LNCAP (cell line): ENCODE measurements at regions not wholly inside any gene's neighbourhood (a gene's known extent, or its start where the extent isn't known, plus 50 kb on each side); places are given as distances from the start of the nearest gene placed in this dataset.

Source experiments
- TF ChIP-seq, protein P1 (sequence below): fragments of 450-650 bp; IDR thresholded peaks from 2 replicates; pipeline ENCODE4 v1.5.1; 2017; ENCODE audit warnings: mild to moderate bottlenecking

DNA sequence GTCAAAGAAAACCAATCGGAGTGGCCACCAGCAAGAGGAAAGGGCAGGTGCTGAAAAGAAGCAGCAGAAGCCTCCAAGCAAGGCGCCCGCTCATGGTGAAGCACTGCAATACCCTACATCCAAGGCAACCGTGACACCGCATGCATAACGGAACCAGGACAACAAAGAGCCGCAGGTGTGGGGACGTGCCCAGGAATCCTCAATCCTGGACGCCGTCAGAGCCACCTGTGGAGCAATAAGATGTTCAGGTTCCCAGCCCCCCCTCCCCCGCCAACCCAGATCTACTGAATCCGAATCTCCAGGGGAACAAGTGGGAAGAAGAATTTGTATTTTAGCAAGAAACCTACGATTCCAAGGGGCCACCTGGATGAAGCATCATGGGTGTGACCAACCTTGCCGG, 70.8 kb downstream of the SHANK2 start:
- TF ChIP-seq, protein P1, sequence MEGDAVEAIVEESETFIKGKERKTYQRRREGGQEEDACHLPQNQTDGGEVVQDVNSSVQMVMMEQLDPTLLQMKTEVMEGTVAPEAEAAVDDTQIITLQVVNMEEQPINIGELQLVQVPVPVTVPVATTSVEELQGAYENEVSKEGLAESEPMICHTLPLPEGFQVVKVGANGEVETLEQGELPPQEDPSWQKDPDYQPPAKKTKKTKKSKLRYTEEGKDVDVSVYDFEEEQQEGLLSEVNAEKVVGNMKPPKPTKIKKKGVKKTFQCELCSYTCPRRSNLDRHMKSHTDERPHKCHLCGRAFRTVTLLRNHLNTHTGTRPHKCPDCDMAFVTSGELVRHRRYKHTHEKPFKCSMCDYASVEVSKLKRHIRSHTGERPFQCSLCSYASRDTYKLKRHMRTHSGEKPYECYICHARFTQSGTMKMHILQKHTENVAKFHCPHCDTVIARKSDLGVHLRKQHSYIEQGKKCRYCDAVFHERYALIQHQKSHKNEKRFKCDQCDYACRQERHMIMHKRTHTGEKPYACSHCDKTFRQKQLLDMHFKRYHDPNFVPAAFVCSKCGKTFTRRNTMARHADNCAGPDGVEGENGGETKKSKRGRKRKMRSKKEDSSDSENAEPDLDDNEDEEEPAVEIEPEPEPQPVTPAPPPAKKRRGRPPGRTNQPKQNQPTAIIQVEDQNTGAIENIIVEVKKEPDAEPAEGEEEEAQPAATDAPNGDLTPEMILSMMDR, result no peak

DNA sequence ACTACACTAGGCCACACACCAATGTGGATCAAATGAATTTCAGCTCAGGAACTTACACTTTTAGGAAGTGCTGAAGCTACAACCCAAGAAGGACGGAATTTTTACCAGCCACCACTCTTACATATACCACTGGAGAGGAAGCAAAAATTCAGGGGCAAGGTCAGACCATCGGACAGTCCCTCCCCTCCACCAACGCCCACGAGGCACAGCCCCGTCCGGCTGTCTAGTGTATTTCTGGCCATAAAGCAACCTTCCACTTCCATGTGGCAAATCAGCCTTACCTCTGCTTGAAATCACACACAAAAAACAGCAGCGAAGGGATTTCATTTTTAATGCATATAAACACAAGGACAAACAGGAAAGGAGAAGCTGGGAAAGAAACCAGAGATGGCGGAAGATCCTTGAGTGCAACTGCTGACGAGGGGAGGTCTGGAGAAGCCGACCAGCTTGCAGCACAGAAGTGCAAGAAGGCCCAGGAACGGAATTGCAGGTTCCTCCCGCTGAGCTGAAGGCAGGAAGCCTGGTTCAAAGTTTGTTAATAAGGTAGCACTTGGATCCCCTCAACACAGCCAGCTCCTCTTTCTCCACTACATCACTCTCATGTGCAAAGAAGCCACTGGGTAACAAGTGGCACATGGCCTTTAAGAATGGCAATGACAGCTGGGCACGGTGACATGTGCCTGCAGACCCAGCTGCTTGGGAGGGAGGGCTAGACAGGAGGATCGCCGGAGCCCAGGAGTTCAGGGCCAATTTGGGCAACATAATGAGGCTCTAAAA, 71.5 kb downstream of the SHANK2 start:
- TF ChIP-seq, protein P1, result no peak

- TF ChIP-seq, protein P1, result no peak
These were observed 72.3 kb downstream of the SHANK2 start for GRCh38 chr11:71179877-71180605.

DNA sequence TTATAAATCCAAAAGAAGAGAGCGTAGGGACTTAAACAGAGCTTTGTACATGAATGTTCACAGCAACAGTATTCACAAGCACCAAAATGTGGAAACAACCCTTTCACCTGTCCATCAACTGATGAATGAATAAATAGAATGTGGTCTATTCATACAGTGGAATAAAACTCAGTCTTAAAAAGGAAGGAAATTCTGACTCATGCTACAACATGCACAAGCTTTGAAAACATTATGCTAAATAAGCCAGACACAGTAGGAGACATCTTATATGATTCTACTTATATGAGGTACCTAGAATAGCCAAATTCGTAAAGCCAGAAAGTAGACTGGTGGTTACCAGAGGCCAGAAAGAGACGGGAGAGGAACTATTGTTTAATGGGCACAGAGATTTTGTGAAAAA, 74.3 kb downstream of the SHANK2 start:
- TF ChIP-seq, protein P1, result no peak

GRCh38 chr11:71176812-71177211, 75.6 kb downstream of the SHANK2 start:
- TF ChIP-seq, protein P1, result no peak

GRCh38 chr11:71173709-71174108, 78.7 kb downstream of the SHANK2 start:
- TF ChIP-seq, protein P1, result no peak

- TF ChIP-seq, protein P1, result no peak
These were observed 79.7 kb downstream of the SHANK2 start for GRCh38 chr11:71172680-71173079.
